ENCODE measurements at regions not wholly inside any gene's neighbourhood (a gene's known extent, or its start where the extent isn't known, plus 50 kb on each side); places are given as distances from the start of the nearest gene placed in this dataset.

DNA sequence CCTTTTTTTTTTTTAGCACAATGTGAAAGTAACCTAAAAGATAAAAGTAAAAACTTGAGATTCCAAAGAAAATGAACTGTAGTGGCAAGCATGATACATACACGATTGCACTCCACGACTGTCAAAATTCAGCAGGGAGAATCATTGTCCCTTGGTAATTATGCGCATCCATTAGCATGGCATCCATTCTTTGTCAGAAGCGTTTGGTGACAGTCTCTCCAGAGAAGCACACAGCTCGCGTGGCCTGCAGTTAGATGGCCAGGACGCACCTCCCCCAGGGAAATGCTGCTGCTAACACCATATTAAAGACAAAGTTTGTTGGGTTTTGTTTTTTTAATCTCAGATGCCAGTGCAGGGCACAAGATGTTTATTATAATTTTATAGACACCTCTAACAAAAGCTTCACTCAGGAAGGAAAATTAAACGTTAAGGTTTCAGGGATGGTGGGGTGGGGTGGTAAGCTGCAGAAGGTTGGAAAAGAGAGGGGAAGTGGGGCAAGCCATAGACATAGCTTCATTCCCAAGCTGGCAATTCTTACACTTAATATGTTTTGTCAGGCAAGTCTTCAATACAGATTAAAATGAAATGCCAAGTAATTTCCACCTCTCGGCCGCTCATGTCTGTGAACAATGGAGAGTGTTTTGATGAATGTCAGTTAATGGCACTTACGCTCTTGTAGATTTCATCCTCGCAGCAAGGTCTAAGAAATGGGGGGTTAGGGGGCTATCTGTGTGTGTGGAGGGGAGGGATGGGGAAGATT, 142.8 kb upstream of the TOPAZ1 start:
- DNase-seq: peak; percentile 67

DNA sequence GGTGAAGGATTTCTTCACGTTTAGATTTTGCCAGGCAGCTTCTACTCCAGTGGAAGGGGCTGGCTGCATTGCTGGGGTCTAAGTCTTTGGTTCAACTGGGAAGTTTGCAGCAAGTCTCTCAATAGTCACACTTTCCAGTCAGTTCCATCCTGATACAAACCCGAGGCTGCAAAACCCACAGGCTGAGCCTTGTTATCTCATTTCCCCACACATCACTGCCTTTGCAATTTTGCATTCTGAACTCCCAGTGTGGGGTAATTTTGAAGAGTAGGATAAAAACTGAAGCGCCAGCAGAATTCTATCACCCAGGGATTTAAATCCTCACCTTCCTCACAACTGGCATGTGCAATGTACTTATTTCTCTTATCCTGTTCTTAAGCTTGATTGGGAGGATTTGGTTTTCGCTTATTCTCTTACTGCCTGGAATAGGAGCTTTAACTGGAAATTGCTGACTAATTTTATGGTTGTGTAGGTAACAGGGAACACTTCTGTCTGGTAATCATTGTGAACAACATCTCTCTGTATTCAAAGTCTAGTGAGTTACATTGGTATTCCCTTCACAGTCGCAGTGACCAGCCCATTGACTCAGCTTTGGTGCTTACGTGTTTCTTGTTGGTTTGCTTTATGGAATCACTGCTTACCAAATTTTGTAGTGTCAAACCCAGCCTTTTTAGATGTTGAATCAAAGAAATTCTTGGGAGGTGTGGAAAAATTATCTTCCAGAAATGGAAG, 142.0 kb upstream of the TOPAZ1 start:
- peak; percentile 48 for DNase-seq

DNA sequence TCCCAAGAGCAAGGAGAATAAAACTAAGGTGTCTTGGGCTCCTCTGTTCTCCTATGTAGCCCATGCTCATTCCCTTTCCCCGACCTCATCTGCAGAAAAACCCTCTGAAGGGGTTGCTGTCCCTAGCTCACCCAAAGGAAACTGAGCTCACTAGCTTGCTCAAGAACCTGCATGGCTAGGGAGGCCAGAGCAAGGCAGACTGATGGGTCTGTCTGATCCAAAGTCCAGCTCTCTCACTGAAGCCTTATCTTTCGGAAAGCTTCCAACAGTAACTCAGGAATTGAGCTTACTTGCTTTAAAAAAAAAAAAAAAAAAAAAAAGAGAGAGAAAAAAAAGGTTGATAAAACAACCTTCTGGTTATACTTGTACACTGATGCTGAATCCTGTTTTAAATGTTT, 141.4 kb upstream of the TOPAZ1 start:
- DNase-seq: no peak

DNA sequence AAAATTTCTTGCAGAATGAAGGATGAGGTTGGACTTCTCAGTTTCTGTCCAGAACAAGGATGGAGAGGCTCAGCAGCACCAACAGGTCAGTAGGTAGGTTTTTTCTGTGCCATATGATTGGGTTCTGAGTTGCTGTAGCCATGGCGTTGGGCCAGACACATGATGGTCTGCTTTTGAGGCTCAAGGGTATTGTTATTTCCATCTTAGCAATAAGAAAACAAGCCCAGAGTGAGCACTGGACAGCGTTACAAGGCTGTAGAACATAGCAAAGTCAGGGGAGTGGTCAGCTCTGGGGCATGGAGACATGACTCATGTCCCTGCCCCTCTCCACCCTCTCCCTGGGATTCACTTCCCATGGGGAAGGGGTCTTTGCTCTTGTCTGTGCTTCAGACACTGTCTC, 137.6 kb upstream of the TOPAZ1 start:
- no peak for DNase-seq

DNA sequence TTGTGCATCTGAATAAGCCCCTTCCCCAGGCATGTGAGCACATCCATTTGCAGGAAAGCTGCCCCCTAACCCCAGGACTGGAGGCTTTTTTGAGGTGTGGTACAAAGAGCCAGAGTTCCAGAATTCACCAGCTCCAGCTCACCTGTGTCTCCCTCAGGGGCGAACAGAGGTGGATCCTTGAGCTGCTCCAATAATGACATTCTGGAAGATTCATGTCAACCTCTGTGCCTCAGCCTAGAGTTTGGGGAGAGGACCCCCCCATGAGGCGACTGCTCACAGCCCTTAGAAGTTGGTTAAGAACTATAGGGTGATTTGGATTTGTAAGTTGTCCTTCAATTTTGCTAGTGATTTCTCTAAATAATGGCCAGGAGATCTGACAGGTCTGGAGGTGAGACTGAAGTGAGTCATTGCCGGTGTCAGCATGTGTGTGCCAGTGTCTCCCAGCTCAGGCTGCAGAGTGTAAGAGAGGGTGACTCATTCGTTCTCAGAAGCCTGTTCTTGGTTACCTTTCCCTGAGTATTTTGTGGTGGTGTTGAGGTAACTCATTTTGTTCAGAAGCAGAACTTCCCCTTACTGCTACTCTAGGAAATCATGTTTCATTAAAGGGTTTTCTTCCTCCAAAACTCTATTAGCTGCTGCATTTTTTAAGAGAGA, 136.9 kb upstream of the TOPAZ1 start:
- DNase-seq: no peak

DNA sequence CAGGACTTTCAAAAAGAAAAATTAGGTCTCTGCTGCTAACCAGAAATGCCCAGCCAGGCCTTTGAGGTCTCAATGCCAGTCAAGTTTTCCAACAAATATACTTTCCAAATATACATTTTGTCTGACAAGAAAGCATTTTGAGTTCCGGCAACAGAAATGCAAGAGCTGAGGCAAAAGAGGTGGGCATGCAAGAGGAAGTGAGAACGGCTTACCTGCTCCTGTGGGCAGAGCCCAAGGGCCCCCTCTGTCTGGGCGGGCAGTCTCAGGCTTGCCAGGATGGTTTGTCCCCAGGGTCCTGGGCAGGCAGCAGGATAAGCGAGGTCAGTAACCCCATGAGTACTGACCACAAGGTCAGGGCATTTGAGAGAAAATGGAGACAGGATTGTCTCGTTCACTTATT, 136.1 kb upstream of the TOPAZ1 start:
- no peak for DNase-seq

DNA sequence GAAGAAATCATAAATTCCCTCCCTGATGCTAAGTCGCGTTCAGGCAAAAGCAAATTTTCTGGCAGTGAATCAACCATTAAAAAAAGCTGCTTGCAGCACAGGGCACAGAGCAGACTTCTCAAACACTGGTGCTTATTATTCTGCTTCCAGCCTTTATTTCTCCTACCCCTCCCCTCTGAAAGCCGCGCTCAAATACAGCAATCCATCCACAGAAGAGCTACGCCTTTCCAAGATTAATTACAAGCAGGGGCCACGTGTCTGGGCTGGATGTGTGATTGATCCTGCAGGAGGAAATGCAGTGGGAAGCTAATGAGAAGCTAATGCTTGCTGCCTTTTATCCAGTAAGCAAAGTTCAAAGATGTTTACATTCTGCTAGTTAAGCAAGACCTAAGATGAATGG, 134.9 kb upstream of the TOPAZ1 start:
- DNase-seq: no peak

DNA sequence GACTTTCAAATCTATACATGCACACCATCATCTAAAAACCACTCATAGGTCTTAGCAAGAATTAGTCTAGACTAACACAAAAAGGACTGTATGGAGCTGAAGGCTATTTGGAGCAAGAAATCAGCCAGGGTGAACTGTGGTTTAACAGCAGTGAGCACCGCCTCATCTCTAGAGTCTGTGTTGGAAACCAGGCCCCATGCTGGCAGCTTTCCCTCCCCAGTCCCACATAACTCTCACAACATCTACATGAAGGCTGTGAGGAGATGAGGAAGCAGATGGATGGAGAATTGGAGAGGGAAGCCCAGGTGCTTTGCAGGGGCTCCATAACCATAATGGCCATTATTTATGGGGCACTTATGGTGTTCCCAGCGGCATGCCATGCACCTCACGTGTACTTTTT, 133.2 kb upstream of the TOPAZ1 start:
- no peak for DNase-seq

DNA sequence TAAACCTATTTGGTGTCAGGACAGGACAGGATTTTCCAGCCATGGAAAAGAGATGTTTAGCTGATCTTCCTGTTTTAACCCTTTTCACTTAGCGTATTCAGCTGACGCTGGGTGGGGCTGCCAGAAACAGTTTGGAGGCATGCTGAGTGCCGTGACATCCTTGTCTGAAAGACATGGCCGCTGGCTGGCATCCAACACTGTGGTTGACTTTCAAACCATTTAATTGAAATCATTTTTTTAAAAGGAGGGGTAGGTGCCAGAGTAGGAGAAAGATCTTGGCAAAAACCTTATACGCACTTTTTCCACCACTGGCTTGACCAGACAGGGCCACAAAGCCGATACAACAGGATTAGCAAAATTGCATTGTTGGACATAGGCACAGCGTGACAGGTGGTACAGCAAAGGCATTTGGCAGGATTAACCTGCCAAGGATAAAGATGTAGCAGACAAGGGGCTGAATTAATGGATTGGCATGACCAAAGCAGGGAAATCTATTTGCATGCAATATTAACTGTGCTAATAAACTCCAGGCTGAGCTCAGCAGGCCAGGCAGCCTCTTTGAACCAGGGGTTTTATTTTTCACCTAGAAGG, 131.8 kb upstream of the TOPAZ1 start:
- no peak for DNase-seq

DNA sequence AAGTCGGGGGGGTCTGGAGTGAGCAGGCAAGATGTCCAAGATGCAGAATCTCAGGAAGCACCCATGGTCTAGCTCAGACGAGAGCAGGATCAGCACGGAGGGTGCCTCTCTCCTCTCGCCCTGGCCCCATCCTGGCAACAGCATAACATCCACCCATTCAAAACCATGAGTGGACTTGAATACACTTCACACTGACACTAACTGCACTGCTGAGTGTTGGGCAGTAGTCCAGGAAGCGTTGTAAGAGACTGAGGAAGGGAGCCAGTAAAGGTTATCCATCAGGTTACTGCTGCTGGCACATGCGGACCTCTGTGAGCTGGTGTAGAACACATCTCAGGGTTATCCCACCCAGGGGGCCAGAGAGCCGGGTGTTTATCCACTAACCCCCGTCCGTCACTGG, 131.0 kb upstream of the TOPAZ1 start:
- no peak for DNase-seq

DNA sequence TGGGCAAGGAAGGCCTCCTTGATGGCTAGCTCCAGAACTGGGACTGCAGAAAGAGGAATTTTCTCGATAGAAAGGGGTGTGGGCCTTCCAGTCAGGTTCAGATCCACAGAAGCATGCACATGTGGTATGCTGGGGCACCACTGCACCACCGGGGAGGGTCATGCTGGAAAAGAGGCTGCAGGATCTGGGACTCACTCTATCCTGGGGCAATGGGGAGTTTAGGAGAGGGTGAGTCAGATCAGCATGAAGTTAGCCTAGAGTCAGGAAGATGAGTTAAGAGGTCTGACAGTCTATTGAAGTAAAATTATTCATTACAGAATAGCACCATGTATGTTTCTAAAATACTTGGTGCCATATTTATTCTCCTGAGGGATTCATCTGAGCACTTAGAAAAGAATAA, 130.2 kb upstream of the TOPAZ1 start:
- DNase-seq: no peak

DNA sequence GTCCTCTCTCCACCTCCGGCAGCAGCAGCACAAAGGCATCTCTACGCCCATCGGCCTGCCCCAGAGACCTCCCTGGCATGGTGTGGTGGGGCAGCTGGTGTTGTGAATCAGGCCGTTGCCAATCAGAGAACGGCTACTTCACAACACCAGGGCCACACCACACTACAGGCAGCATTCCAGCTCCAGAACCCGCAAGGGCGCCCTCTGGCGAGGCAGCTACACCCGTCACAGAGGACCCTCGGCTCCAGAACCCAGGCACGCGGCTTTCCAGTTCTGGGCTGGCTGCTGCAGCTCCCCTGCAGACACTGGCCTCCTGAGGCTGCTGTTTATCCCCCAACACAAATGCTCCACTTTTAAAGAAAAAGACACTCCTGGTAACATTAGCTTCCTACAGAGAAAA, 127.5 kb upstream of the TOPAZ1 start:
- DNase-seq: peak; percentile 58

DNA sequence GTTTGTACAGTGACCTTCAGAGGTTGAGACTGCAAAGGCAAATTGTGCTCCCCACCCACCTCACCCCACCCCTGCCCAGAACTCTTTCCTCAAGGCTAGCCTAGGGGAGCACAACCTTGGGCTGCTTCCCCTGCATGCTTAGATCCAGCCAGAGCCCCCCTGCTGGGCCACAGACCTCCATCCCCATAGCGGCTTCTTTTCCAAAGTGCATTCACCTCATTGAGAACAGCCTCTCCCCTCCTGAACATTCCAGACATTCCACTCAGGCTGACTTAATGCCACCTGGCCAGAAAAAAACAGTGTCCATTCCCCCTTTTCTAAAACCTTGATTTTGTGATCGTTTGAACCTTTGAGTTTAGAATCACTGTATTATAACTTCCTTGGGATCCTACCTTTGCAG, 124.4 kb upstream of the TOPAZ1 start:
- no peak for DNase-seq

DNA sequence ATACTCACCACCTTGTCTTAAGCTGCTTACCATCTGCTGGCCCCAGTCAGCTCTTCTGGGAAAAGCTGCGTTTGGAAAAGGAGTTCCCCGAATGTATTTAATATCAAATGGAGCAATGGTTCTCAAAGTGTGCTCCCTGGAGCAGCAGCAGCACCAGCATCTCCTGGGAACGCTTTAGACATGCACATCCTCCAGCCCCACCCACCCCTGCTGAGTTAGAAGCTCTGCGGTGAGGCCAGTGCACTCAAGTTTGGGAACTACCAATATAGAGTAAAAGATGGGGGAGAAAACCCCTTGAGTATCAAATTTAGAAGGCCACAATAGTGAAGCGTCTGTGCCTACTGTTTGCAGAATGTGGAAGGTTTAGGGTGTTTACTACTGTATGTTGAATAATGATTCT, 124.0 kb upstream of the TOPAZ1 start:
- DNase-seq: no peak

DNA sequence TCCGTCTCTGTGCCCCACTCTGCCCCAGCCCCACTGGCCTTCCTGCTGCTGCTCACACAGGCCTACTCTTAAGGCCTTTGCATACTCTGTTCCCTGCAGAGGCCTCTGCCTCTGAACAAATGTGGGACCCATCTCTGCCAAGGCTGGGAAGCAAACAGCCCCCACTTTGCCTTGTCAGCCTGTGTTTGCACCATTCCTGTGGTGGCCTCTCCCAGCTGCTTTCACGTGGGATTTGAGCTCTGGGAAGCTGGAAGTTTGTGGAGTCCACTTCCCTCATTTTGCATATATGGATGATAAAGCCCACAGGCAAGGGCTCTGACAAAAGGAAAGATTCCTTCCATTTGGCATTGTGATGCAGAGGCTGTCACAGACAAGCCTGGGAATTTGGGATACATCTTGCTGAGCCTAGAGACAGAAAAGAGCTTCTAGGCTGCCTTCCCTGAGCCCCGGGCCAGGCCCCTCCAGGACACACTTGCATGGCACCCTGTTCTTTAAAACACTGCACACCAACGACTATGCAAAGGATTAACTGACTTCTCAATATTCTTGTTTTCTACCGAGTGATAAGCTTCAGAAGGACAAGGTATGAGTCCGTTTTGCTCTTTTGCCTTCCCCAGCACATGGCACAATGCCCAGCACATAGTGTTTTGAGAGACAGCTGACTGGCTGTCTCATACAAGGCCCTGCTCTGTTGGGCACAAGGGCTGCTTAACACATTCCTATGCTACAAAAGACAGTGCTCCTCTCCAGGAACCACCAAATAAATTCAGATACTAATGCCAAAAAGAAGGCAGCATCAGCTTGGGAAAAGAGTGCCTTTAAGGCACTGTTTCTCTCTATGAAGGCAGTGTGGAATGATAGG, 120.7 kb upstream of the TOPAZ1 start:
- DNase-seq: no peak

DNA sequence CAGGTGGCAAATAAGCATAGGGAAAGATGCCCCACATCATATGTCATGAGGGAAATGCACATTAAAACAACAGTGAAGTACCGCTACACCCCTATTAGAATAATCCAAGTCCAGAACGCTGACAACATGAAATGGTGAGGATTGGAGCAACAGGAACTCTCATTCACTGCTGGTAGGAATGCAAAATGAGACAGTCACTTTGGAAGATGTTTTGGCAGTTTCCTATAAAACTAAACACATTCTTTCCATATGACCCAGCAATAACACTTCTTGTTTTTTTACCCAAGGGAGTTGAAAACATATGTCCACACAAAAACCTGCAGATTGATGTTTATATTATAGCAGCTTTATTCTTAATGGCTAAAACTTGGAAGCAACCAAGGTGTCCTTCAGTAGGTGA, 116.4 kb upstream of the TOPAZ1 start:
- no peak for DNase-seq

DNA sequence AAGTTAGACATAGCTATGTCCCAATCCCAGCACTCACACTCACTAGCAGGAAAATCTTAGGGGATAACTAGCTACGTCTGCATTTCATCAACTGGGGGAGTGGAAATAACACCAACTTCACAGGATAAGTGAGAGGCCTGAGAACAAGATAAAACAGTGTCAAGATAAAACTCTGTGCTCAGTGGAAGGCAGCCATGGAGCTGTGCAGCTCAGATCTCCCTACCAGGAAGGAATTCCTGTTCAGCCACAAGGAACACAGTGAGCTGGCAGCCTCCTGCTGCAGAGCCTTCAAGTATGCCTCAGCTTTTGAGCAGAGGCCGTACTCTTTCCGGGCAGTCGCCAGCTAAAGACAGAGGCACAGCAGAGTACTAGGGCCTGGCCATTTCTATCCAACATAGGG, 115.8 kb upstream of the TOPAZ1 start:
- DNase-seq: no peak

DNA sequence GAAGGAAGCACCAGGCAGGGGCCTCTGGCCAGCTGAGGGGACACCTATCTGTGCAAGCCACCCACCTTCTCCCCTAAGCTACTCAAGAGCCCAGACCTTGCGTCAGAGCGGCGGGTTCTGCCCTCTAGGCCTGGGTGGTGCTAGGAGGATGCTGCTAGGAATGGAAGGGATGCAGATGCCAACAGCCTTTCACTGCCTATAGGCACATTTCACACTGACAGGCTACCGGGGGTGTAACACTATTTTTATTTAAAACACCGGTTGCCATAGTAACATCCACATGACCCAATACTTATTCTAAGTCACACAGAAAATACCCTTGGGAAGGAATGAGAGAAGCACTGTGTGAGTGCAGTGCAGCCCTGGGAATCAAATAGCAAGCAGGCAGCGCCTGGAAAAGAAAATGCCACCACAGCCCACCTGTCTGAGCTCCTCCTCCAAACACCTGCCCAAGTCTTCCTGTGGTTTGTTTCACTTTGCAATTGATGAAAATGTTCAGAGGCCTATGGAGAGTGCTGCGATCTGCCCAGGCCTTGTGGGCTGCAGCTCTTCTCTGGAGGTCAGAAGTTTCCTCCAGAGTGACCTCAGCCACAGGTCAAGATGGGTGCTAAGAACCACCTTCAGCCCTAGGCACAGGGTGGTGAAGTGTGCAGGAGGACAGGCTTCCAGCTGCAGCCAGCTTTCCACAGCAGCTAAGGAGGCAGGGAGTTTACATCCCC, 113.5 kb upstream of the TOPAZ1 start:
- DNase-seq: no peak

DNA sequence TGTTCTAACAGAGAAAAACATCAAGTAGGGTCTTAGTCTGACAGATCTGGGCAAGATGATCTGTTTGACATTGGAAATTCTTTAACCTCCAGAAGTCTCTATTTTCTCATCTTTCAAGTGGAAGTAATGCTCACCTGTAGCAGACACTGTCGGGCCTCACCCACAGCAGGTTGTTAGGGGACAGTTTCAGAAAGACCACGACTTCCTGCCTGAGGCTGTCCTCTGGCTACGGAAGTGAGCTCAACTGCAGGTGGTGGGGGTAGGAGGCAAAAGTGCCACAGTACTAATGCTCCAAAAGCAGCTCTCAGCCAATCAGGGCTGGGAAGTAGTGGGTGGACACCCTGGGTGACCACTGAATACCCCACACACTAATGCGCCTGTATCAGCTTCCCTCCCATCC, 111.4 kb upstream of the TOPAZ1 start:
- no peak for DNase-seq

DNA sequence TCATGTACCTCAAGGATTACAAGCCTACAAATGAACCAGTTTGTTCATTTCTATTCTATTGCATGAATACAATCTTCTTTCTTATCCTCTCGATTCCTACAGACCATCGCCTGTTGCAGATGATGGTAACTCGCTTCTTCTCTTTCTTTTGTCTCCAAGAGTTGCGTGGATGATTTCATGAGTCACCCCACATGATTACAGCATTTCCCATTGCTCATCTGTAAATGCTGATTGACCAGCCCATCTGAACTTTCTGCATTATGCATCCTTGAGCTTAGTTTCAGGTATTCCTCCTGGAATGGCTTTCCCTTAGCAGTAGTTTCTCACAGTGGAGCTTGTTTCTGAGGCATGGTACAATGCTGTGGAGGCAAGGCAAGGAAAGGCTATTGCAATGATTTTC, 109.6 kb upstream of the TOPAZ1 start:
- DNase-seq: no peak

DNA sequence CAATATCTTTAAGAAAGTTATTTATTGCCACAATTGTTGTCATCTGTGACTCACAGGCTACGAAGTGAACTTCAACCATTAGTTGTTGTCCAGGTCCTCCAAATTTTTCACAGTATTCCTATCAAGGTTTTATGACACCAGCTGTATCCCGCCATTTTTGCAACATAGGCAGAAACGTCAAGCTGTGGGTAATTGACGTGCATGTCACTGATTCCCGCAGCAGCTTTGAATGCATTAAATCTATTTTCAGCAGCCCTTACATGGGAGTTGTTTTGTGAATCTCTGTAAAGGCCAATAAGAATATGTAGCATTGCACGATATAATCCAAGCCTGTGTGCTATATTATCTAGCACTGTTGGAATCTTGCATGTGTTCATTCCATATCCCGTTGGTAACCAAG, 109.1 kb upstream of the TOPAZ1 start:
- no peak for DNase-seq

DNA sequence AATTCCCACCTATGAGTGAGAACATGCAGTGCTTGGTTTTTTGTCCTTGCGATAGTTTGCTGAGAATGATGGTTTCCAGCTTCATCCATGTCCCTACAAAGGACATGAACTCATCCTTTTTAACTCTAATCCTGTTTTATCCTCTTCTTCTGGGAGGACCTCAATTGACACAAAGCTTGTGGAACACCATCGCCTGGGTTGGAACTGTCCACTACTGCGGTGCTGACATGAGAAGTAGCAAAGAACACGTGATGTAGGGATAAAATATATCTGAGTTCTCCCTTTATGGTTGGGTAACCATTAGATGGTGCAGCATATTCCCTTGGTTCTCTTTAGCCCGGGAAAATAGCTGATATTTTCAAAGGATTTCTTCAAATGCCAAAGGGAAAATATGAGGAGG, 105.3 kb upstream of the TOPAZ1 start:
- no peak for DNase-seq

Data from retina (tissue), 1 donor.